Inferior parietal cortex (tissue), 1 donor: ENCODE measurements at regions not wholly inside any gene's neighbourhood (a gene's known extent, or its start where the extent isn't known, plus 50 kb on each side); places are given as distances from the start of the nearest gene placed in this dataset.

Experiments used
- DNase-seq: peaks from one replicate; pipeline ENCODE4 v3.0.0-alpha.2; 2016; ENCODE audit errors: extremely low spot score

DNA sequence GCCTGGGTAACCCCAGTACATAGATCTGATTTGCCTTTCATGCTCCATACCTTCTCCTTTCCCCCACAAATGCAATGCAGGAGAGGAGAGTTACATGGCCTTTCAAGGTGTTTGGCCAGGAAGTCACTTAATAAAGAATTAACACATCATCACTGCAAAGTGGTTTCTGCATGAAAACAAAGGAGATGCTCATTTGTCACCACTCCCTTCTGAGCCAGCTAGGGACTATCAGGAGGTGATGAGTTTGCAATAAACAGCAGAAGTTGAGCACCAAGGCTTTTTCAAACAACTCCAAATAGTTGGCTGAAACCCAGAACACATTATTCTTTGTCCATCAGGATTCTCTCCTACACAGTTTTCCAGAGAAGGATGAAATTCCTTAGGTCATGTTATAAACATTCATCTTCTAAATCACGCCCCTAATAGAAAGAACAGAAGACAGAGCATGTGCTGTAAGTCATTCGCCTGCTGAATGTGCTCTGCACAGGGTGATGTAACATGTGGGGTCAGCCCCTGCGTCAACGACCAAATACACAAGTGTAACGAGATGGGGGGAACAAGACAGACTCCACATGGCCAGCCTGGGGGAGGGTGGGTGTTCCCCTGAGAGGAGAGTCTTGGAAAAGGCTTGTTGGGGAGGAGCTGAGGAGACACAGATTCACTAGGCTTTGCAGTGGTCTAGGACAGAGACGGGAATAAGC is 87.3 kb upstream of the RMDN2 start:
- no peak for DNase-seq

DNA sequence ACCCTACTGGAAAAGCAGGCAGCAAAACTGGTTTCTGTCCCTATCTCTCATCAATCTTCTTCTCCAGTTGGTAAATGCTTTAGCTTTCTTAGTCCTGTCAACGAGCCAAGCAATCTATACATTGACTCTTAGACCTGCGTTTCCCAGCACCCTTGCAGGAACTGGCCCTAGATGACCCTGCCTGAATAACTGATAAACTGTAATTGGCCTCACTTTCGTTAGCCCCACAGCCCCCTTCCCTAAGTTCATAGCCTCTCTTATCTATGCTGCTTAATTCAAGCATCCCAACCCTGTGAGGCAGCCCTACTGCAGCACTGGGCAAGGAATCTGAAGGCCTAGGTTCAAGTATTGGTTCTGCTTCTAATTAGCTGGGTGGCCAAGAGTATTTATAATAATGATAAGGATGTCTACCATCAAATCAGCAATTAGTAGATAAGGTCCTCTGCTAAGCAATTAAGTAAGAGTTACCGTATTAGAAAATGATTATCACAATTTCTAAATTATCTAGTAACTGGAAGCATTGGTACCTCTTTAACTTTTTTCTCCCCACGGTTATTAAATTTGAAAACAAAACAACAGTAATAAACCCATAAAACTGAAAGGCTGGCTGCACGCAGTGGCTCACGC is 86.4 kb upstream of the RMDN2 start:
- DNase-seq, result no peak

DNA sequence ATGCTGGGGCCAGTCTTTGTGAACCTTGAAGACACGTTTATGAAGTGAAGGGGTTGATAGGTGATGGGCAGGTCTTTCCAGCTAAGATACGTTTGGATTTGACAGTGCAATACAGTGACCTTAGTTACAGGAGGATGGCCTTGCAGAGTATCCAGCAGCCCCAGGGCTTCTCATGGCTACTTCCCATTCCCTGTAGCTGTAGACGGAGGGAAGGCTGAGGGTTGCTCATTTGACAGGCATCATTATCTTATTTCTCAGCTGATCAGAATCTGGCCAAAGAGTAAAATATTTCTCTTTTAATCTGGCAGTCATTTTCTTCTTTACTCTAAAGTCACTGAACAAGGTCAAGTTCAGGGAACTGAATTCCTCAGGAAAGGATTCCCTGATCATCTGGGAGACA is 85.1 kb upstream of the RMDN2 start:
- DNase-seq, result no peak

DNA sequence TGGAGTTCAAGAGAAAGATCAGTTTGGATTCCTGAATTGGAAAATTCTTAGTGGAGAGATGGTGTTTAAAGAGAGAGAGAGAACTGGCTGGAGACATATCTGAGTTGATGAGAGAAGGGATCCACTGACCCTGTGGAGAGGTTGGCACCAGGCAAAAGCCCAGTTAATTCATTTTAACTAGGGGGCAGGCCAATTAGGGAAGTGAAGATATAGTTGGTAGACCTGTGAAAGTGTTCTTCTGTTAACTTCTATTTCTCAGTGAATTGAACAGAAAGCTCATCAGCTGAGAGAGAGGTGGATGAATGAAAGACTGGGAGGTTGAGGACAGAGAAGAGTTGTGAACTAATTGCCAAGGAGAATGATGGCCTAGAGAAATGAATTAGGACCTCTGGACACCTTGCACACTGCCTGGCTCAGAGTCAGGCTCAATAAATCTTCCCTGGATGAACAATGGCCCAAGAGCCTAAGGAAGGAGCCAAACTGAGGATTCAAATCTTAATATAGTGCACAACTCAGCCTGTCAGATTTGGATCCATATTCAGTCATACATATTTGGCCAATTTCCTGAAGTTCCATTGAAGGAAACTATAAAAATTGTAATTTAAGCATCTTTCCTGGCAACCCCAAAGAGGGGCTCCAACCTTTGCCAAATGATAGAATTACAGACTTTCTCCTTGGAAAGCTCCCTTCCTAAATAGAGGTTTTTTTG is 82.2 kb upstream of the RMDN2 start:
- no peak for DNase-seq

DNA sequence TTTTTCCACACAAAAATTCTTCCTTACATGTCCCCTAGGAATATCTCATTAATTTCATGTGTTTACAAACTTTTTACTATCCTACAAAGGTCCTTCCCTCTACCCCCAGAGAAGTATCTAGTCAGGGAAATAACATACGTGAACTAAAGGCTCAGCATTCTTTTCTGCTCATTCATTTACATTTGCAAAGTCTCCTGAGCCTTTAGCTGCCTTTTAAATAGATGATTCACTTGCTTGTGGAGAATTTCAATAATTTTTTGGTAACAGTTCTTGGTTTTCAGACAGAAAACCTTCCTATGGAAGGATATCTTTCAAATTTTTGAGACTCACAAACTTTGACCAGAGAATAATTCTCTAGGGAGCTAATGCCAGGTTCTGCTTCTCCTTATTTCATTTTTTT is 81.5 kb upstream of the RMDN2 start:
- DNase-seq, result no peak

DNA sequence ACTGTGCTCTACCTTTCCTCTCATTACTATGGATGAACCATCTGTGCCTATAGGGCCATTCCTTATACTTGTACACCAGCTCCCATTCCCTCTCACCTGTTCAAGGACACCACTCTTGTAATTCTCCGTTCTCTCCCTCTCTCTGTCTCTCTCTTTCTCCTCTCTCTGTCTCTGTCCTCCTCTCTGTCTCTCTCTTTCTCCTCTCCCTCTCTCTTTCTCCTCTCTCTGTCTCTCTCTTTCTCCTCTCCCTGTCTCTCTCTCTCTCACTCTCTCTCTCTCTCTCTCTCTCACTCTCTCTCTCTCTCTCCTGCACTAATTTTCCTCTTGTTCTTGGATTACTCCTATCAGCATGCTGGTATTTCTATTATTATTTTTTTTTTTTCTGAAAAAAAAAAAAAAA is 78.9 kb upstream of the RMDN2 start:
- no peak for DNase-seq

DNA sequence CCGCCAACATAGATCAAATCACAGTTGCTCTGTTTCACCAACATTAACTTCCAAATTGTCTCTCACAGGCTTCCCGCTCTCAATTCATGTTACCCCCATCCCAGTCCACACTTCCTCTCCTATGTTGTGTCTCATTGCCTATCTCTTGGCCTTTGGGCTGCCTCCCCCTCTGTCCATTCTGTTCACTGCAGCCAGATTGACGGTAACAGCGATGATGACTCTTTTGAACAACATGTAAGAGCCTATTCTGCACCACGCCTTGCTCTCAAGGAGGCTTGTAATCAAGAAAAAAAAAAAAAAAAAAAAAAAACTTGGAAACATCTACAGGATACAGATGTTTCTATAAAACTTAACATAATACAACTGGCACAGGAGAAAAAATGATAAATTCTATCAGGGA is 77.3 kb upstream of the RMDN2 start:
- no peak for DNase-seq

DNA sequence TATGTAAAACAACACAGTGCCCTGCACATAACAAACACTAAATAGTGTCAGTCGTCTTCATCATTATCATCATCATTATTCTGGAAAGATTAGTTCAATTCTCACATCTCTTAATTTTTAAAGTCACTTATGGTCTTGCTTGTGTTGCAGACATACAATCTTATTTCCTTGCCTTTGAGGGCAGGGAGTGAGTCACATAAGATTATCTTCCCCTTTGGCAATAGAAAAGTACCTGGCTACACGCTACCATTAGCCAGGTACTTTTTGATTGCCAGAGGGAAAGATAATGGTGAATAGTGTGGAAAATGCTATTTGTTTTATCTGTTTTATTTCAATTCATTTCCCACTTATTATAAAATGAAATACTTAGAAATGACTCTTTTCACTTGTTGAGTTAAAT is 76.6 kb upstream of the RMDN2 start:
- no peak for DNase-seq

DNA sequence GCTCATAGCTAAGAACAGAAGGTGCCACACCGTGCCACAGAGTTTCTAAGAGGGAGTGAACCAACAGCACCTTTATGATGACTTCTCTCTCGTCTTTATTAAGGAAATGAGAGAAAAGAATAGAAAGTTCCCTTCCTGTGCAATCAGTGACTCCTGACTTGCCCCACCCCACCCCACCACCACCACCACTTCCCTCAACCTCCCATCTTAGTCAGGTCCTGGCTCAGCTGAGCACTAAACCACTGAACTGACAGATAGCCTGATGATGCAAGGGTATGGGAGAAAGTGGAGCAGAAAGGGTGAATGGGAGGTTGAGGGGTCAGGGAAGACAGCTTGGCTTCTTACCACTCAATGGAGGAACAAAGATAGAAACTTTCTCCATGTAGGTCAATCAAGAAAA is 75.2 kb upstream of the RMDN2 start:
- DNase-seq, result no peak

DNA sequence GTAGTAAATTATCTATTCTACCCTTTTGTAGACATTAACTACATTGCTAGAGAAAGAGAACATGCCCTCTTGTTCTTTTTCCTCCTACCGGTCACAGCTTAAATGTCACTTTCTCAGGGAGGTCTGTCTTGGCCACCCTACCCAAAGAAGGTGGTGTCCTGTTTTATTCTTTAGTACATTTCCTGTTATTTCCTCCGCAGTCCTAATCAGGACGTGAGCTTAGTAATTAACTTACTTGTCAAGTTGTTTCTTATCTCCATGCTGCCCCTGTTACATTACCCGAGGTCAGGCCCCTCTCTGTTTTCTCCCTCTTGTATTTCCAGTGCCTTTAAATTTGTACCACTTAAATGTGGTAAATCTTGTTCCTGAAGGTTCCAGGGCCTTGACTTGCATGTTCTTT is 73.7 kb upstream of the RMDN2 start:
- DNase-seq, result no peak

DNA sequence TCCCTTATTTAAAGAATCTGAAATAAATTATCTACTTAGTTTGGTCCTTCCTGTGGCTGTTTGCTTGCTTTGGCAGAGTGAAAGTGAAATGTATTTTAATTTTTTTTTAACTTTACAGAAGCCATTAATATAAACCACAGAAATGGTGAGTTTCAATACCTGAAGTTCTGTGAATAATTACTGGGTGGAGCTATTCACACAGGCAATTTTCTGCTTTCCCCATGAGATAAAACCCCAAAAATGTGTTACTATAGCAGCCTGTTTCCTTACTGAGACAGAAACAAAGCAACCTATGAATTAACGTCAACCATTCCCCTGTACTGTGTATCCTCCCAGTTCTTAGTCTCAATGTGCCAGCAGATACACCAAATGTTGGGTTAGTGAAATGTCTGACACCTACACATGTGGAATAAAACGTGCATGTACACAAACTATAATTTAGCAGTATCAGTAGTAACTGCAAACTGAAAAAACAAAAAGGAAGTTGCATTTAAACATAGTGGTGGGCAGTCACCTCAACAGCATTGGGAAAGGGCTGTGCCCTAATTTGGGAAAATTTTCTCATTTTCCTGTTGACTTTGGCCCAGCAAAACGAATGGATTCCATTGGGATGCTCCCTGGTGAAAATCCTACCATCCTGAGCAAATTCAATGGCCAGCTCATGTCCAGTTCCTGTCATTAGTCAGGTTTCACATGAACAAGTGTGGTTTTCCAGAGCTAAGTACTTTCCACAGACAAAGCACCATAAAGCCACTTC is 73.1 kb upstream of the RMDN2 start:
- DNase-seq, result no peak

DNA sequence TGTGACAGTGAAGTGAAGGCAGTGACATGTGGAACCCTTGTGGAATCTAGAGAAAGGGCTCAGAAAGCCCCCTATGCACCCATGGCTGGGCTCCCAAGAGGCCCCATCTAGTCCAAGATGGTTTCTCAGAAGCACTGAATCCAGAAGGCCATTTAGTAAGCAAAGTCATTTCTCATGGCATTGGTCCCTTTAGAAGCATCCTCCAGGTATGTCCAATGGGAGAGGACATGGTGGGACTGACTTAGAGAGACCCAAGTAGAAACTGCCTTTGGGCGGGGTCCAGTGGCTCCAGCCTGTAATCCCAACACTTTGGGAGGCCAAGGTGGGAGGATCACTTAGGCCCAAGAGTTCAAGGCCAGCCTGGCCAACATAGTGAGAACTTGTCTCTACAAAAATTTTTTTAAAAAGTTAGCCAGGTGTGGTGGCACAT is 72.5 kb upstream of the RMDN2 start:
- no peak for DNase-seq

DNA sequence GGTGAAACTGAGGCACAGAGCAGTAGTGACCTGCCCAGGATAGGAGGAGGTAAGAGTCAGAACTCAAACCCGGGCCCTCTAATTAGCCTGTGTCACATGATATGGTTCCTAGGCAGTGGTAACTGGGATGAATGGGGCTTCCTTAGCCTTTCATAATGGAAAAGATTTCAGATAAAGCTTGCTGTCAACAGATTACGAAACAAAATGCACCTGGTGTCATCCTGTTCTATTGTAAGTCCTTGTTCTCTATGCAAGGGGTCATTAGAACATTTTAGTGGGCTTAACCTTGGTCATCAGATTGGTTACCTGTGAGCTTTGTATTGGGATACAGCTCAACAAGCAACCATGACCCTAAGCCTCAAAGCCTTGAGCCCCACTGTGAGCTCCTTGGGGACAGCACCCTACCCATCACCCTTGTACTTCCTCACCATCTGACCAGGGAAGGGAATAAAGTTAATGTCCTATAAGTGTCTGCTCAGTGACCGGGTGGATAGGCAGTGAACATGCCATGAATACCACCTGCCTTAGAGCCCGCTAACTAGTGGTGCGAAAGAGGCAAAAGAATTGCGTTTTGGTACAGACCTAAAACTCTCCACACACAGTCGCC is 70.3 kb upstream of the RMDN2 start:
- DNase-seq, result no peak

DNA sequence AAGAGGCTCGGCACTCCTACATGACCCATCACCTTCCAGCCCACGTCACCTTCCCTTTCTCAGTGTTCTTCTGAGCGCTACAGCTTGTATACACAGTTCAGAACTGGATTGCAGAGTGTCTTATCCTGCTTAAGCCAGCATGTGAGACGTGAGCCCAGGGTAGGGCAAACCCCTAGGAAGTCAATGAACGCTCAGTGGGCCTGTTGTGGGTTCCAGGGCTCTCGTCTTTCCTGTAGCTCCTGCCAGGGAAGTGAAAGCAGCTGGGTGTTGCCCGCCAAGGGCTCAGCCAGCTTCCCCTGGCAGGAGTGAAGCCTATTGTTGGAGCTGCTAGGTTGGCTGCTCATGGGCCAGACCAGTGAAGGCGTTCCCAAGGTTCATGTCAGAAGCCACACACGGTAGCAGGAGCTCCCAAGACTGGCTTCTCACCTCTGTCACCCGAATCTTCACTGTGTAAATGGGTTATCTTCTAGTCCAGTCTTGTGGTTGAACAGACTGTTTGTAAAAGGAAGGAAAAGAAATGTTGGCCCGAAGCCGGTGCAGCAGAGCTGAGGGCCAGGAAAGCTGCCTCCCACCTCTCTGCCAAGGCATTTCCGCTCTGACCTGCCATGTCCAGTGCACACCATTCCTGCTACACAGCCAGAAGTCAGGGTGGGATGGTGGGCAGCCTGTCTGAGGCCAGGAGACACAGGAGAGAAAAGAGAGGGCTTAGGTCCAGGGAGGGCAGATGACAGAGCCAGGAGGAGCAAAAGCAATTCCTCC is 69.6 kb upstream of the RMDN2 start:
- no peak for DNase-seq

DNA sequence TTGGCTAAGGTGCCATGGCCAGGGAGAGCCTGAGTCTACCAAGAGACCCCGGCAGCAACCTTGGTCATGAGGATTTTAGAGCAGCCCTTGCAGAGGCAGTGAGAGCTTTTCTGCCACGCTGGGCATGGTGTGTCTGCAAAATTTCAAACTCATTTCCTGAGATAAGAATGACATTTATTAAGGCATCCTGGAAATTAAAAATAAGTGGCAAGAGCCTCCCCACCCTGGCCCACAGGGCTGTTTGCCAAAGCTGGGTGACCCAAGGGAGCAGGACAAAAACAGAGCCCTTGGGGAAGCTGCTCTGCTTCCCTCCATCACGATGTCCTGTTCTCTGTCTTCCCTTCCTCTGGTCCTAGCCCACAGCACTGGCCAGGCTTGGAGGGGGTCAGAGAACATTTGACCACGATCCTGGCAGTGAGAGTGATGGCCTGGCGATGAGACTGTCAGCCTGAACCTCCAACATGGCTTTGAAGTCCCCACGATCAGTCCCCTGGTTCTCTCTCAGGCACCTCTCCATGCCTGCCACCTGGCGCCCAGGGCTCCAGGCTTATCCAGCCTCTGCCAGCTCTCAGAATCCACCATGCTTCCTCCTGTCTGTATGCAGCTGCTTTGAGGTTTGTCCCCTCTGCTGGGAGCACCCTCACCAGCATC is 68.9 kb upstream of the RMDN2 start:
- no peak for DNase-seq

DNA sequence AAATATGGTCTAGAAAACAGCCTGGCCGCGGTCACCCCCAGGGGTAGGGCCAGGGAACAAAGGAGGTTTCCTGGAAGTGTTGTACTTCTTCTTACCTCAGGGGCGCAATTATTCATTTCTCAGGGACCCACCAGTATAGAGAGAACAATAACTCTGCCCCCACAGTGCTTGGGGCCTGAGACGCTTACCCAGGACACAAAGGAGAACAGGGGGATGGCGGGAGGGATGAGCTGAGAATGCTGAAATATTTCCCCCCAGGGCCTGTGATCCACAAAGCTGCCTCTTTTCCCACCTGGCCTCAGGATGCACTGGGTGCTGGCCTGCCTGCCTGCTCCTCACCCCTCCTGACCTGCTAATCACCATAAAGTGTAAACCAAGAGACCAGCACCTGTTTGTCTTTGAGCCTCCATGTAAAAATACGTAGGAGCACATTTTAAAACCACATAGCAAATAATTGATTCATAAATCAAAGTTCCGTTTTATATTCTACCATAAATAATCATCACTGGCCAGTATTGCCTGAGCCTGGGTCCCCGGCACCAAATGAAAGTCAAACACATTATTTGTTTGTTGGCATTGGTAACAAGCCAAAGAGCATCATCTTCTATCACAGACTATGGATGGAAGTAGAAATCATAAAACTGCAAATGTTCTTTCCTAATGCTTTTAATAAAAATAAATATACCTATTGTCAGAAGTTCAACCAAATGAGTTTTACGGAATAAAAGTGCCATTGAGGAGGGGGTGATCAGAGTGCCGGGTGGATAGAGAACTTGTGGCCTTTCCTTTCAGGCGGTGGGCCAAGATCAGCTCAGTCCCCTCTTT is 67.3 kb upstream of the RMDN2 start:
- DNase-seq, result no peak

DNA sequence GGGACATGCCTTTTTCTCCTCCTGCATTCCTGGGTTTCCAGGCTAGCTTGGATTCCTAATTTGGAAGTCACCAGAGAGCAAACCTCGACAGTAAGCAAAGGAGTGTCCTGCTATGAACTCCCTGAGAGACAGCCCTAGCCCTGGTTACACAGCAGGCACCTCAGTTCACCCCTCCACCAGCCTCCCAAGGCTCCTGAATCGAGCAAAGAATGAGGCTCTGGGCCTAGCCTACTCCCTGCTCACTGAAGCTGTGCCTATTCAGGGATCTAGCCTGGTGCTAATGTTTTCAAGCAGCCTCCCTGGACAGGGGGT is 66.7 kb upstream of the RMDN2 start:
- no peak for DNase-seq

DNA sequence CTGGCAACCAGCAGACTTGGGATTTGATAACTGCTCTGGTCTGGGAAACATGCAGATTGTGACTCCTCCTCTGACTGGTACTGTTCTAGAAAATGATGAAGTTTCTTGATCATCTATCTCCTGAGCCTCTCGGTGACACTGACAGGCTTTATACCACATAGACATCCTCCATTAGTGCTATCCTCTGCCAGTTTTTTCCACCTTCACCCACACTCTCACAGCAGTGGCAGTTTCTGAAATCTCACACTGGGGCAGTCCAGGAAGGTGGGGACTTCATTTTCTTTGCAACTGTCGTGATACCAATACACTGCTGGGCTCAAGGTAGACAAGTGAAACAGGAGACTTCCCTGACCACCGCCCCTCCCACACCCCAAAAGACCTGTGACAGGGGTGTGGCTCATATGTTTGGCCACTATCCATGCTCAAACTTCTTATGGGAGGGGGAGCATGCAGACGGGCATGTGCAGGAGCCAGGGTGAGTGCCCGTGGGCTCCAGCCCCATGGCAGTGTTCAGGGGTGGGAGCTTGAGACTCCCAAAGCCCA is 66.3 kb upstream of the RMDN2 start:
- DNase-seq, result no peak

DNA sequence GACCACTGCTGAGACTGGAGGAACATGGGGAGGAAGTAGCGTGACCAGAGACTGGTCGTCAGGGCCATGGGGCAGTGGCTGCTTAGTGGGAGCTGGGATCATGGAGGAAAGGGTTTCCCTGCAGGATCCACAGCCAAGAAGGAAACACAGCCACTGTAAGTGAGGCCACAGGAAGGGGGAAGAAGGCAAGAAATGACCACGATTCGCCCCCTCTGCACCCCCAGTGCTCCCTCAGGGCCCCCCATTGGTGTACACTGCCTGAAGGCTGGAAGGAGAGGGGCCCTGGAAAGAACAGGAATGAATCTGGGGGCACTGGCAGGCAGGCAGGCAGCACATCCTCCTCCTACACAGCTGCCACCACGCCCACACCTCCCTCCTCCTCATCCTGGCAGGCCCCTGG is 62.5 kb upstream of the RMDN2 start:
- DNase-seq, result no peak

DNA sequence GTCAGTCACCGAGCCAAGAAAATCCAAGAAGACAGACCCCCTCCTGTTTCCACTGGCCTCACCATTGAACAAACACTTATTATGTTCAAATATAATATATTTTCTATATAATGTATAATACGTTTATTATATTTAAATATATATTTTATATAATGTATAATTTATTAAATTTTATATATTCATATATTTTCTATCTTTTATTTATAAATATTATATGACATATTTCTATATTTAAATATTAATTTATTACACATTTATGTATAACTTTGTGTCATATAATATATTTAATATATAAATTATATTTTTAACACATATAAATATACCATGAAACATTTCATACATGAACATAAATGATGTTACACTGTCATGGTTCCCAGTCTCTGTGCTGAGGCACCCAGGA is 60.9 kb upstream of the RMDN2 start:
- DNase-seq, result no peak
